Astrocyte (in vitro differentiated cells and primary cell): ENCODE measurements at regions not wholly inside any gene's neighbourhood (a gene's known extent, or its start where the extent isn't known, plus 50 kb on each side); places are given as distances from the start of the nearest gene placed in this dataset.

Experiments
- DNase-seq: peaks from one replicate; pipeline ENCODE4 v3.0.0-alpha.2; 2010; ENCODE audit warnings: low read depth
- FAIRE-seq: peaks from 2 replicates; lab custom pipeline; 2011; peaks lifted over from hg19 to GRCh38; lab: Jason Lieb, UNC
- H2AFZ ChIP-seq: 2 replicates; pipeline ENCODE4 v1.6.0; 2012; ENCODE audit warnings: low read depth, low read length, inconsistent platforms
- H3K27ac ChIP-seq: 2 replicates; pipeline ENCODE4 v1.5.1; 2011; ENCODE audit warnings: low read depth, low read length, inconsistent platforms
- H3K27me3 ChIP-seq: 2 replicates; pipeline ENCODE4 v1.6.0; 2011; ENCODE audit warnings: low read length, inconsistent platforms; ENCODE audit not compliant: insufficient read depth
- H3K36me3 ChIP-seq: 2 replicates; pipeline ENCODE4 v1.5.1; 2011; ENCODE audit warnings: low read length, inconsistent platforms; ENCODE audit not compliant: insufficient read depth
- H3K4me1 ChIP-seq: 2 replicates; pipeline ENCODE4 v1.5.1; 2011; ENCODE audit warnings: low read length, inconsistent platforms; ENCODE audit not compliant: insufficient read depth
- H3K4me2 ChIP-seq: 2 replicates; pipeline ENCODE4 v1.6.0; 2012; ENCODE audit warnings: low read length, inconsistent platforms
- H3K4me3 ChIP-seq: 2 replicates; pipeline ENCODE4 v1.5.1; 2011; ENCODE audit warnings: low read depth, mild to moderate bottlenecking, low read length, inconsistent platforms; ENCODE audit not compliant: insufficient read depth
- H3K79me2 ChIP-seq: 2 replicates; pipeline ENCODE4 v1.6.0; 2012; ENCODE audit warnings: mild to moderate bottlenecking, low read length, inconsistent platforms; ENCODE audit not compliant: insufficient read depth
- H3K9ac ChIP-seq: 2 replicates; pipeline ENCODE4 v1.6.0; 2012; ENCODE audit warnings: mild to moderate bottlenecking, low read length, inconsistent platforms
- H3K9me3 ChIP-seq: 2 replicates; pipeline ENCODE4 v1.5.1; 2012; ENCODE audit warnings: low read depth, mild to moderate bottlenecking, low read length, inconsistent platforms; ENCODE audit not compliant: insufficient read depth
- H4K20me1 ChIP-seq: 2 replicates; pipeline ENCODE4 v1.6.0; 2012; ENCODE audit warnings: low read length, inconsistent platforms; ENCODE audit not compliant: insufficient read depth
- H3K27ac Mint-ChIP-seq: one replicate; pipeline ENCODE4 v1.8.0; 2021; ENCODE audit warnings: mild to moderate bottlenecking, mixed read lengths; ENCODE audit not compliant: unreplicated experiment
- H3K27me3 Mint-ChIP-seq: one replicate; pipeline ENCODE4 v1.8.0; 2021; ENCODE audit warnings: low read depth, mixed read lengths; ENCODE audit not compliant: unreplicated experiment
- H3K36me3 Mint-ChIP-seq: one replicate; pipeline ENCODE4 v1.8.0; 2021; ENCODE audit warnings: low read depth, mixed read lengths; ENCODE audit not compliant: unreplicated experiment
- H3K4me1 Mint-ChIP-seq: one replicate; pipeline ENCODE4 v1.8.0; 2021; ENCODE audit warnings: low read depth, mixed read lengths; ENCODE audit not compliant: unreplicated experiment
- H3K4me3 Mint-ChIP-seq: one replicate; pipeline ENCODE4 v1.8.0; 2021; ENCODE audit warnings: mild to moderate bottlenecking, moderate library complexity, mixed read lengths; ENCODE audit not compliant: unreplicated experiment
- H3K9me3 Mint-ChIP-seq: one replicate; pipeline ENCODE4 v1.8.0; 2021; ENCODE audit warnings: mild to moderate bottlenecking, mixed read lengths; ENCODE audit not compliant: unreplicated experiment
- EZH2 ChIP-seq: IDR thresholded peaks from 2 replicates; pipeline ENCODE4 v1.6.1; 2012; ENCODE audit warnings: mild to moderate bottlenecking, low read length, inconsistent platforms; ENCODE audit not compliant: insufficient read depth
- TF ChIP-seq, protein P1 (sequence below): IDR thresholded peaks from 2 replicates; pipeline ENCODE4 v1.5.1; 2011; ENCODE audit warnings: low read depth, mild to moderate bottlenecking, inconsistent platforms, low read length, moderate library complexity; ENCODE audit not compliant: insufficient read depth

DNA sequence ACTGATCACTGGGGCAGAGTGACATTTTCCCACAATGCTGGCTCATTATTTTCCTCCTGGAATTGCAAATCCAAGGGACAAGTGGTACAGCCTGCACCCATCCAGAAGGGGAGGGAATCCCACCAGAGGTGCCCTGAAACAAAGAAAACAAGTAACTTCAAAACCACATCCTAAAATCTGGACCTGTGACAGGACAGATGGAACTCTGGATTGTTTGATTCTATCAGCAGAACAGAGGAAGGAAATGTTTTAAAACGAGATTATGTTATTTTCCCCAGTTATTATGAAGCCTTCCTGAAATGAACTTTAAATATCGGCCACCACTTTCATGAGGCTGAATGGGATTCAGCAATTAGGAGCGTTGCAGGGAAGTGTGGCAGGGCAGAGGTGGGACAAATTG lies 62.2 kb upstream of the ECHDC3 start:
- Histone ChIP-seq H3K4me1 (peaks cover 5% of the 10 kb centered on the region), H3K36me3 (no peaks in the 10 kb centered on the region), H3K4me2 (no peak overlapping the region), H2AFZ (no peak overlapping the region), H3K27ac (no peak overlapping the region), H3K27me3 (peaks cover 20% of the 10 kb centered on the region), H3K9me3 (no peaks in the 10 kb centered on the region), H3K79me2 (no peaks in the 10 kb centered on the region), H4K20me1 (no peaks in the 10 kb centered on the region), H3K4me3 (no peak overlapping the region), H3K9ac (no peak overlapping the region)
- H3K9me3 Mint-ChIP-seq: no peaks in the 10 kb centered on the region
- FAIRE-seq (no peak), DNase-seq (no peak)
- no peak overlapping the region for H3K27ac Mint-ChIP-seq
- peaks cover 8% of the 10 kb centered on the region for H3K4me1 Mint-ChIP-seq
- no peaks in the 10 kb centered on the region for H3K36me3 Mint-ChIP-seq
- H3K27me3 Mint-ChIP-seq: peaks cover 22% of the 10 kb centered on the region
- TF ChIP-seq EZH2: no peak
- TF ChIP-seq, protein P1, sequence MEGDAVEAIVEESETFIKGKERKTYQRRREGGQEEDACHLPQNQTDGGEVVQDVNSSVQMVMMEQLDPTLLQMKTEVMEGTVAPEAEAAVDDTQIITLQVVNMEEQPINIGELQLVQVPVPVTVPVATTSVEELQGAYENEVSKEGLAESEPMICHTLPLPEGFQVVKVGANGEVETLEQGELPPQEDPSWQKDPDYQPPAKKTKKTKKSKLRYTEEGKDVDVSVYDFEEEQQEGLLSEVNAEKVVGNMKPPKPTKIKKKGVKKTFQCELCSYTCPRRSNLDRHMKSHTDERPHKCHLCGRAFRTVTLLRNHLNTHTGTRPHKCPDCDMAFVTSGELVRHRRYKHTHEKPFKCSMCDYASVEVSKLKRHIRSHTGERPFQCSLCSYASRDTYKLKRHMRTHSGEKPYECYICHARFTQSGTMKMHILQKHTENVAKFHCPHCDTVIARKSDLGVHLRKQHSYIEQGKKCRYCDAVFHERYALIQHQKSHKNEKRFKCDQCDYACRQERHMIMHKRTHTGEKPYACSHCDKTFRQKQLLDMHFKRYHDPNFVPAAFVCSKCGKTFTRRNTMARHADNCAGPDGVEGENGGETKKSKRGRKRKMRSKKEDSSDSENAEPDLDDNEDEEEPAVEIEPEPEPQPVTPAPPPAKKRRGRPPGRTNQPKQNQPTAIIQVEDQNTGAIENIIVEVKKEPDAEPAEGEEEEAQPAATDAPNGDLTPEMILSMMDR: no peak
- H3K4me3 Mint-ChIP-seq: no peak overlapping the region

DNA sequence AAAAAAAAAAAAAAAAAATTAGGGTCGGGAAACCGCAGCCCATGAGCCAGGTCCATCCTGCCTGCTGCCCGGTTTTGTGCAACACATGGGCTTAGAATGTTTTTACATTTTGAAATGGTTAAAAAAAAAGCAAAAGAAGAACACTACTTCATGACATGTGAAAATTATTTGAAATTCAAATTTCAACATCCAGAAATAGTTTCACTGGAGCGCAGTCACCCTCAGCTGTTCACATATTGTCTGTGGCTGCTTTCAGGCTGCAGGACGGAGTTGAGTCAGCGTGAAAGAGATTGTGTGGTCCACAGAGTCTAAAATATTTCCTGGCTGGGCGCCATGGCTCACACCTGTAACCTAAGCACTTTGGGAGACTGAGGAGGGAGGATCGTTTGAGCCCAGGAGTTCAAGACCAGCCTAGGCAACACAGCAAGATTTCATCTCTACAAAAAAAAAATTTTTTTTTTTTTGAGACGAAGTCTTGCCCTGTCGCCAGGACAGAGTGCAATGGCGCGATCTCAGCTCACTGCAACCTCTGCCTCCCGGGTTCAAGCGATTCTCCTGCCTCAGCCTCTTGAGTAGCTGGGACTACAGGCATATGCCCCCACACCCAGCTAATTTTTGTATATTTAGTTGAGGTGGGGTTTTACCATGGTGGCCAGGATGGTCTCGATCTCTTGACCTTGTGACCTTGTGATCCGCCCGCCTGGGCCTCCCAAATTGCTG lies 63.9 kb upstream of the ECHDC3 start:
- no peak overlapping the region for H3K27ac Mint-ChIP-seq

More for the DNA sequence above, 63.9 kb upstream of the ECHDC3 start:
- Mint-ChIP-seq H3K27me3 (peaks cover 30% of the 10 kb centered on the region), H3K36me3 (no peaks in the 10 kb centered on the region), H3K9me3 (no peaks in the 10 kb centered on the region), H3K4me3 (no peak overlapping the region), H3K4me1 (no peaks in the 10 kb centered on the region)
- no peaks in the 10 kb centered on the region for H3K79me2 ChIP-seq
- H3K9me3 ChIP-seq: no peaks in the 10 kb centered on the region
- H3K27me3 ChIP-seq: peaks cover 20% of the 10 kb centered on the region
- H3K4me1 ChIP-seq: no peaks in the 10 kb centered on the region
- H3K36me3 ChIP-seq: no peaks in the 10 kb centered on the region
- no peak overlapping the region for H3K4me2 ChIP-seq
- H3K4me3 ChIP-seq: no peak overlapping the region
- DNase-seq (peak; percentile 39), FAIRE-seq (no peak)
- no peak overlapping the region for H3K27ac ChIP-seq
- H2AFZ ChIP-seq: no peak overlapping the region
- TF ChIP-seq EZH2: no peak
- TF ChIP-seq, protein P1: no peak
- no peaks in the 10 kb centered on the region for H4K20me1 ChIP-seq
- no peak overlapping the region for H3K9ac ChIP-seq
